ENCODE measurements at regions not wholly inside any gene's neighbourhood (a gene's known extent, or its start where the extent isn't known, plus 50 kb on each side); places are given as distances from the start of the nearest gene placed in this dataset.
A peak's percentile ranks its signal among the peaks of the same experiment; 100 is the strongest.
"Not testable (repeated sequence)": the region's sequence is repeated elsewhere in the genome, so short reads cannot be mapped to it uniquely, and the experiment has no call there.

DNA sequence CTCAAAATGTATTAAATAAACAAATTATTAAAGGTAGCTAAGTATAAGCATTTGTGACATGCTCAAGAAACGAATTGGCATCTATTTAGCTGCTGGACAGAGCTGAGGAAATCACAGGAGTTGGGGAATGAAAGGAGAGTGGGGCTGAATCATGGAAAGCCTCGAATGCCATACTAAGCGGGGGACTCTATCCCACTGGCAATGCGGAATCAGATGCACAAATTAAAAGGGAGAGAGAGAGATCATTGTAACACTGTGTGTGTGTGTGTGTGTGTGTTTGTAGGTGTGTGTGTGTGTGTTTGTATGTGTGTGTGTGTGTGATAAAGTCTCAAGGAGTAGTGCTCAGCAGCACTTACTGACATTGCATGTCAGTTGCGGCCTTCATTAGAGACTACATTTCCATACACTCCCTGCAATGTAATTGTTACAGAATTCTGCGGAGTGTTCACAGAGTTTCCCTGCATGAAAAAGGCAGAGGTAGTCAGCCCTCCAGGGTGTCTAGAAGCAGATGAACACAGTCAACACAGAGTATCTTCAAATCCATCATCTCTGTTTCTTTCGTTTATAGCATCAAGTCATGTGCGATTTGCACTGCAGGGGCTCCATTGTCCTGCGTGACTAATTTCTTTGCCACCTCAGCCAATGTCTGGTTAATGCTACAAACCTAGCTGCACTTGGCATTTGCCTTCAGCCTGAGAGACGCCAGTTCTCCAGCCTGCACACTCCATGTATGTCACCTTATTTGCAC lies 111.7 kb upstream of the CYRIA start:
- DNase-seq: no peak

DNA sequence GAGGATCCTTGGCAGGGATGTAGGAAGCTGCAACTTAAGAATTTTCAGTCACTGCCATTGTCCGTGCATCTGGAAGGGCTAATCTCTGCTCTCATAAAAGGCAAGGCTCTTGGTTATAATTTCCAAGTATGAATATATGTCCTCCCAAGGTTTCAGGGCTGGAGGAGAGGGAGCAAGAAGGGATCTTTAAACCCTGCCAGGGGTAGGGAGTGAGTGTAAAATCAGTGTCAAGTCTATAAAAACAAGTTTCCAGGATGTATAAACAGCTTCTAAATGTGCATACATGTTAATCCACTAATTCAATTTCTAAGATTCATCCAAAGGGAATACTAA lies 110.2 kb upstream of the CYRIA start:
- no peak for DNase-seq

DNA sequence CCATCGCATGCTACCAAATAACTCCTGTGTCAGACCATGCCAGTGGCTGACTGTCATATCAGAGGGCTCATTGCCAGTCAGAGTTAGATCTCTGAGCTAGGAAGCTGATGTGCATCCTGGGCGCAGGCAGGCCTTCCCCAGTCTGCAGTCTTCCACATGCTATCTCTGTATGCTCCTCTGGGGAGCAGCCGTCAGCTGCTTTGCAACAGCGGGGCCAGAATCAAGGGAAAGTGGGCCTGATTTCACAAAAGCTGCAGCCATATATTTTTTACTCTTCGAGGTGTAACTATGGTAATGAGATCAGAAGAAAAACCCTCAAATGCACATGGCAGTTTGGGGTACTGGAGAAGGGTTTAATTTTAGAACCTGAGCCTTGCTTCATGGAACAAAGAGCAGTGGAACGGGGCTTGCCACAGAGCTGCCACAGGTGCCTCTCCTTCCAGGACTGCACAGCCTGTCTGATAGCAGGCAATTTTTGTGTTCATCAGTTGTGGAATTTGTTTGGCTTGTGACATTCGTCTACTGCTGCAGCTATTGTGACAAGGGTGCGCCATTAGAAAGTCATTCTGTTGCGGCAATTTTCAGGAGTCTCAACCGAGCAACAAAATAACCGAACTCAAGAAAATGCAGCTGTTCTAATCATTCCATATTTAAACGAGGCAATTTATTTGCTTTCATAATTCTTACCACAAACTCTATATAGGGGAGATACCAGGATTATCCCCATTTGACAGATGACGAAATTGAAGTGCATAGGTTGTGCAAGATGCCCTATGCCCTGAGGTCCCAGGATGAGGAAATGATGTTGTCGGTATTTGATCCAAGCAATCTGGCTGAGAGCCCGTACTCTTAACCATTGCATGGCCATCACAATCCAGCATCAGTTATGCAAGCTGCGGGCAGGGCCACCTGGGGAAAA lies 109.6 kb upstream of the CYRIA start:
- peak; percentile 20 for DNase-seq

GRCh38 chr2:16774091-16774490 lies 108.5 kb upstream of the CYRIA start:
- no peak for DNase-seq

GRCh38 chr2:16773080-16773713 lies 107.6 kb upstream of the CYRIA start:
- peak; percentile 79 for DNase-seq

GRCh38 chr2:16767789-16768476 lies 102.3 kb upstream of the CYRIA start:
- DNase-seq: peak; percentile 55

- no peak for DNase-seq
These were observed 99.7 kb upstream of the CYRIA start for GRCh38 chr2:16765356-16765755.

DNA sequence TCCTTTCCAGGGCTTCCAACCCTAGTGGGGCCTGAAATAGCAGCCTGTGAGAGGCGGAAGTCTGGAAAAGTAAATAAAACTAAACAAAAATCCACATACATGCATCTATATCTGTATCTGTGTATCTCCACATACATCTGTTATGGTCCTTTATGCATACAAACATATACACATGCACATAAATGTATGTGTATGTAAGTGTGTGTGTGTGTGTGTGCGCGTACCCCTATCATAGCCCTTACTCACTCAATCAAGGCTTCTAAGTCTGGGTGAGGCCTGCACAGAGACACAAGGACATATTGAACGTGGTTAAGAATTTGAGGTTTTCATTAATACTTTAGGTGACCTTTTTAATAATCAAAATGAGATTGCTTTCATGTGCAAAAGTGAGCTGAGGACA lies 98.9 kb upstream of the CYRIA start:
- DNase-seq: no peak

GRCh38 chr2:16763493-16763899 lies 97.9 kb upstream of the CYRIA start:
- DNase-seq: peak; percentile 13

DNA sequence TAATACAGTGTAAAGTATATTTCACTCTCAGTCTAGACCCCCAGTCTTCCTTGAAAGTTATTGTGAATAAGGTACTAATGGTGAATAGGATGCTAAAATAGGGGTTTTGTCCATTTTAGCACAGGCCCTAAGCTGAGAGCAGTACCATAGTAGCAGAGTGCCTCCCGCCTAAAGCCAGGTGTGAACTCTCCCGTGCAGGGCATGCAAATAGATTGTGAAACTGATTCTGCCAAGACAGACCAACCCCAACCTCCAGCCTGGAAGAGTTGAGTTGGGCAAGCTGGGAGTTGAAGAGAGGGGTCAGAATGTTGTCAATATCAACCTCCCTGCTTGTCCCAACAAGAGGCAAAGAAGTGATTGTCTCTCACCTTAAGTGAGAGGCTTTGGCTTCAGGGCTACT lies 97.4 kb upstream of the CYRIA start:
- DNase-seq: no peak

DNA sequence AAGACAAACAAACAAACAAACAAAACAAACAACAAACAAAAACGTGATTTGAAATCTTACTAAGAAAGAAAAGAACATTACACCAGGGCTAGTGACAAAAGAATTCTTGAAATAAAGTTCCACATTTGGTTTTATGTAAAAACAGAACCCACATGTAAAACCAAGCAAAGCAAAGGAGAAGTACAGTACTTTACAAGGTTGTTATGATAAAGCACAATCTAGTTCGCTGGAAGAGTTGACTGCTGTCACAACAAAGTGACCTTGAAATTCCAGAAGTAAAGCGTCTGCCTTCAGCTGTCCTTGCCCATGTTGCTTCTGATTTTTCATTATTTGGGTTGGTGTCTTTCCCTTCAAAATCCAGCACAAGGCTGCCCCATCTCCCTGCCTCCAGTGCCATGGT lies 94.8 kb upstream of the CYRIA start:
- DNase-seq: no peak

- DNase-seq: peak; percentile 85
These were observed 91.4 kb upstream of the CYRIA start for GRCh38 chr2:16756831-16757644.

GRCh38 chr2:16755442-16755841 lies 89.8 kb upstream of the CYRIA start:
- no peak for DNase-seq

DNA sequence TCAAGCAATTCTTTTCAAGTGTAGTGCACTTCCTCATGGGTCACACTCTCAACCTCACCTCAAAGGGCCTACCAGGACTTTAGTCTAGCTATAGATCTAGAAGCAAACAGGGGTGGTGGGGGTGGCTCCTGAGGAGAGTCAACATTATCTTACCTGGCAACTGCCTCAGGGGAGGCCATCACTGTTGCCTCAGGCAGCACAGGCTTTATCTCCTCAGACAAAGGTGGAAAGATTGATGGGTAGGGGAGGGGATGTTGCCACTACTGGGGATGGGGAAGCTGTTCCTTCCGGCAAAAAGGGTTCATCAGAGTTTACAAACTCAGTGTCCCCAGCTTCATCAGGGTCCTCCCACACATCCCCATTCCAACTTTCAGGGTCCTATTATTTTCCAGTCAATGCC lies 87.4 kb upstream of the CYRIA start:
- DNase-seq: not testable (repeated sequence)

DNA sequence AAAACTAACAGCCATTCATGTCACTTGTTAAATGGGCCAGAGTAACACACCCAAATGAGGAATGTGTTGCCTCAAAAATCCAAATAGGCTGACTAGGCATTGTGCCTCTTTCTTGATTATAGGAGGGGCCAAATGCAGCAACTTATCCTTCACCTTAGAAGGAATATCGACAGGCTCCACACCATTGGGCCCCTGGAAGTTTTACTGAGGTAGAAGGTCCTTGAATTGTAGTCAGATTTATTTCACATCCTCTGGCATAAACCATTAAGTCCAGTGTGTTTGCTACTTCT lies 85.2 kb upstream of the CYRIA start:
- DNase-seq: not testable (repeated sequence)

- peak; percentile 91 for DNase-seq
These were observed 84.7 kb upstream of the CYRIA start for GRCh38 chr2:16750175-16750924.

DNA sequence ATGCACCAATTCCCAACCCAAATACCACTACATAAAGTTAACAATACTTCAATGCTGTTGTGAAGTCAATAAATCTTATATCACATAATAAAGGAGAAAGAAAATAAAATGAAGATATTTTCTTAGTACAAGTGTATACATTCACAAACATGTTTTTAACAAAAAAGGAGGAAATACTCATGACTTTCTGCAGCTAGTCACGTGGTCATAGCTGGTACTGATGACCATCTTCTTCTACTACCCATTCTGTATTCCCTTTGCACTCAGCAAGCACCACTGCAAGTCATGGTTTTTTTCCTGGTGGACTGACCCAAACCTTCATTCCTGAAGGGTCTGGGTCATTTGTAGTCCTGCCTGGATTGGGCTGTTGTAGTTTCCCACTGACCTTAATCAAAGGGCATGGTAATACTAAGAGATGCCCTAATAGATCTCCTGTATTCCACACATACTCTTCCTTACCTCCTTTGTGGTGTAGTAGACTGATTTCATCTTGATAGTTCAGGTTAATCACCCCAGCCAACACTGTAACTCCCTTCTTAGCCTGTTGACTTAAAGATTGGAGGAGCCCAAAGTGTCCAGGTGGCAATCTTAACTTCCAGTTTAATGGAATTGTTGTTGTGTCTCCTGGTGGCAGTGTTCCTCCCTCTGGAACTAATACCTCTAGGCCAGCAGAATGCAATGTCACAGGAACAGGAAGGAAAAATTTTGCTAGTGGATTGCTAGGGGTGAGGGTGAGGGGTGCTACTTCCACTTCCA lies 83.1 kb upstream of the CYRIA start:
- DNase-seq: not testable (repeated sequence)

DNA sequence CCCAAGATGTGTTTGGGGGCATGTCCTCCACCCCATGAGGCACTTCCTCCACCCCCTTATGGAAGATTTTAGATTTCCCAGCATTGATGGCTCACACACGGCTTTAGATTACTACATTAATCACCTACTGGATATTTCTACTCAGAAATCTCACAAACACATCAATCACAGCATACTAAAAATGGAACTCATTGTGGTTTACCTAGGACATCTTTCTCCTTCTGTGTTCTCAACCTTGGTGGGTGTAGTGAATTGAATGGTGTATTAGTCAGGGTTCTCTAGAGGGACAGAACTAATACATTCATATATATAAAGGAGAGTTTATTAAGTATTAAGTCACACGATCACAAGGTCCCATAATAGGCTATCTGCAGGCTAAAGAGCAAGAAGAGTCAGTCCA lies 82.1 kb upstream of the CYRIA start:
- no peak for DNase-seq

DNA sequence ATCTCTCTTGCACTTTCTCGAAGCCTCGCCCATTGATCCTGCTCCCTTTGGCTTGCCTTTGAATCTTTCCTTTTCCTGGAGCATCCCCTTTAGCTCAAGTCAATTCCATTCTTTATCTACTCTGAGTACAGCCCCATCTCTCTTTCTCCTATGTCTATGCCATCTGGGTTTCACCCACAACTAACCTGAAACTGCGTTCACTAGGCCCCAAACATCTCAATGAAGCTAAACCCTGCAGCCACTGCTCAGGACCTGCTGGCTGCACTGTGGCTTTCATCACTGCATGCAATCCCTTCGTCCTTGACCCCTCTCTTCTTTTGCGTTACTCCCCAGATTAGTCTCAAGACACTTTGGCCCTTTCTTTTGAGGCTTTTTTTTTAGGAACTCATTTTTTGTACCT lies 81.6 kb upstream of the CYRIA start:
- DNase-seq: no peak

DNA sequence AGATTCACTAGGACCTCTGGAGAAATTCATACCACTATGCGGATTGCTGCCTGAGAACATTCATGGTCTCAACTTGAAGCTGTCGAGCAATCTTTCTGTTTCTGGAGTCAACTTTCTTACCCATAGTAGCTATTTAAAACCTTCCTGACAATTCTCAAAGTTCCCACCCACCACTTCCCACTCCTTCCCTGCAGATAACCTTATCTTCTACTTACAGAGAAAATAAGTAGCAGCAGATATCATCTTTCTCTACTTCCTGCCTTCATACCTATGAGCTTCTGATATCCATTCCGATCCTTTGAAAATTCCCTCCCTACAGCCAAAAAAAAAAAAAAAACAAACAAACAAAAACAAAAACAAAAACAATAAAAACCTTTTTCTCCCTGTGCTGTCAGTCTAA lies 81.2 kb upstream of the CYRIA start:
- DNase-seq: peak; percentile 25

DNA sequence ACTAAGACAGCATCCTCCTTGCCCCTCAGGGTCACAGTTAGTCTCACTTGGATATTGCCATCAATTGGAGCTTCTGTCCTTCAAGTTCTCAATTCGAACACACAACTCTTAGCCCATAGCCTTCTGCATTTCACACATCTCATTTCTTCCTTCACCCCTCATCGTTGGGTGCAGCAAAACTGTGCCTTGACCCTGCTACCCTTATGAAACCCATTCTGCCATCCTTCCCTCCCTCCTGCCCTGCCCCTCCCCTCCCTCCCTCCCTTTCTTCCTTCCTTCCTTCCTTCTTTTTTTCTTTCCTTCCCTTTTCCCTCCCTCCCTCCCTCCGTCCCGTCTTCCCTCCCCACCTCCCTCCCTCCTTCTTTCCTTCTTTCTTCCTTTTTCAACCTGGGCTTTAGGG lies 80.7 kb upstream of the CYRIA start:
- no peak for DNase-seq

Data from hematopoietic multipotent progenitor cell treated with erythropoietin and hydrocortisone succinate and interleukin-3 and kit ligand, for 4 days (in vitro differentiated cells).